GM13976 (cell line): ENCODE measurements at regions not wholly inside any gene's neighbourhood (a gene's known extent, or its start where the extent isn't known, plus 50 kb on each side); places are given as distances from the start of the nearest gene placed in this dataset.

Experiments
- DNase-seq: peaks from one replicate; pipeline ENCODE4 v3.0.0; 2012; ENCODE audit warnings: low spot score
- CTCF ChIP-seq: IDR thresholded peaks from 2 replicates; pipeline ENCODE4 v1.5.1; 2012; ENCODE audit warnings: borderline replicate concordance, mild to moderate bottlenecking; ENCODE audit not compliant: insufficient read depth; ENCODE audit errors: extremely low read depth, missing control alignments, control extremely low read depth
- in situ Hi-C: fragments of 300-500 bp; cut with MboI; formaldehyde crosslinking; loops from one replicate; pipeline ENCODE4 v1.12.0; 2022; ENCODE audit warnings: low sequenced_read_pairs, mixed read lengths, inconsistent platforms; ENCODE audit not compliant: unreplicated experiment

- in situ Hi-C loops: no loop called here
- DNase-seq: no peak
- no peak for TF ChIP-seq CTCF
Observed at GRCh38 chr11:127576210-127576609, 575.6 kb upstream of the KIRREL3 start.

GRCh38 chr11:127574478-127574877 is 573.9 kb upstream of the KIRREL3 start:
- in situ Hi-C loops: no loop called here
- TF ChIP-seq CTCF: no peak
- no peak for DNase-seq

DNA sequence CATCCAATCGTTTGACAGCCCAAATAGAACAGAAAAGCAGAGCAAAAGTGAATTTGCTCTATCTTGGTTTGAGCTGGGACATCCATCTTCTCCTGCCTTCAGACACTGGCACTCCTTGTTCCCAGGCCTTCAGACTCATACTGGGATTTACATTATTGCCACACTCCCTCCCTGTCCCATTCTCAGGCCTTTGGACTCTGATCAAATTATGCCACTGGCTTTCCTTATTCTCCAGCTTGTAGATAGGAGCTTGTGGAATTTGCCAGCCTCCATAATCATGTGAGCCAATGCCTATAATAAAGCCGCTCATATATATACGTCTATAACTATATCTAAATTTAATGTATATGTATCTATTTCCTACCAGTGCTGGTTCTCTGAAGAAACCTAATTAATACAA is 568.3 kb upstream of the KIRREL3 start:
- no peak for DNase-seq
- in situ Hi-C loops: no loop called here
- no peak for TF ChIP-seq CTCF

GRCh38 chr11:127567237-127567932 is 566.8 kb upstream of the KIRREL3 start:
- no peak for DNase-seq
- in situ Hi-C loops: no loop called here
- TF ChIP-seq CTCF: no peak

DNA sequence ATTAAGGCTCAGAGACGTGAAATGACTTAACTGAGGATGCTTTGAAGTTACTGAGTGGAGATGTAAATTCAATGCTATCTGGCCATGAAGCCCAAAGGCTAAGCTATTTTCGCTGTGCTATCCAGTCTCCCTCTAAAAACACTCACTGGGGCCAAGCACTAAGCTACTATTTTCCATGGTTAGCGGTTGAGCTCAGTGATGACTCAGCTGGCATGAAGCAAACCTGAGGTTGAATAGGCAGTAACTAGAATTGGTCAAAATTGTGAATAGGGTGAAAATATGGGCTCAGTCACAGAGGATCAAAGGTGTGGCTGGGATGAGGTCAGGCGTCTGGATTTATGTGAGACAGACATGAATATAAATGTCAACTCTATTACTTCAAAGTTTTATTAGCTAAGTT is 564.2 kb upstream of the KIRREL3 start:
- no peak for DNase-seq
- in situ Hi-C loops: no loop called here
- no peak for TF ChIP-seq CTCF

DNA sequence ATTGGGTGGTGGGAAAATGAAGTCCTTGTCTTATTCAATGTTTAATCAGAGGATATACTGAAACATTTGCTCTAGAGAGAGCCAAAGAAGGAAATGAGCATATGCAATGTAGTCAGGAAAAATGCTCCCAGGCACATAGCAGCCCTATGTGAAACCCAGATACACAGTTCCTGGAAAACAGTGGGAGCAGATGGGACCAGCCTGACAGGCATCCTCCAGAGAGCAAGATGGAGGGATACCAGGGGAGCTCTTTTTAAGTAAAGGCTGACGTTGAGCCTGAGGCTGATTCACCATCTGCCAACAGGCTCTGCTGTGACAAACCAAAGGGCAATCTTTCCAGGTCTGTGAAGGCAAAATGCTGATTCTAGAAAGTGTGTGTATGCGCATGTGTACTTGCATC is 559.4 kb upstream of the KIRREL3 start:
- DNase-seq: no peak
- TF ChIP-seq CTCF: no peak
- in situ Hi-C loops: no loop called here
